GM18867 (cell line): ENCODE measurements at regions not wholly inside any gene's neighbourhood (a gene's known extent, or its start where the extent isn't known, plus 50 kb on each side); places are given as distances from the start of the nearest gene placed in this dataset.
"Not testable (repeated sequence)": the region's sequence is repeated elsewhere in the genome, so short reads cannot be mapped to it uniquely, and the experiment has no call there.

ENCODE experiments used
- ATAC-seq: cut with Tn5 transposase; IDR thresholded peaks from one replicate; pipeline ENCODE4 v1.9.1; 2021; ENCODE audit warnings: mild to moderate bottlenecking, moderate library complexity; ENCODE audit not compliant: unreplicated experiment

DNA sequence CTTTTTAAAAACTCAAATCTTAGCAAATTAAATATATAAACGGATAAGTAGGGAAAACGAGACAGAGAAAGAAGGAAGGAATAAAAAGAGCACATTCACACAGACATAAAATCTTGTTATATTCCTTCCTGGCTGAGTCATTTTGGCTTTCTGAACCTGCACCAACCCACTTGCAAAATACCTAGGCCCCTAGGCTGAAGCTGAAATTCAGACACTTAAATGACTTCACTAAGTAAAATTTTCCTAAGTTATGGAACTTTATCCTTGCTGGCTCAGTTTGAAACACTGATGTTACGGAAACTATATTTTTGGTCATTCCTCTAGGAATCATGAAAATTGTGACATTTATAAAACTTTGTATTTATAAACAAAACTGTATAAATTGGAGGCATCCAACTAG lies 462.8 kb upstream of the NFIA start:
- no peak for ATAC-seq

DNA sequence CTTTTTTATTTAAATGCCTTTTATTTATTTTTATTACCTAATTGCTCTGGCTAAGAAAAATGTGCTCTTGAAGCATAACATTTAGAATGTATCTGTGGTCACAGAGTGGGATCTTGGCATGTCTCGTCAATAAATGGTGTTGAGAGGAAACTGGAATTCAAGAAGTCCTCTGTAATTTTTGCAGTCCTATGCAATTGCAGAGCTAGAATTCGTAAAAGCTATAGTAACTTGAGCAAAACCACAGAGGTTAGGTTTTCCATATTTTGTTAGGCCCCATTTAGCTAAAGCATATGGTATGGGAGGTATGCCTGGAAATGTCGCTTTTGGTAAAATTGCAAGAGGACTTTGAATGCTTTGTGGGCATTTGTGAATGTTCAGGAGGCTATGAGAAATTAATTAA lies 466.7 kb upstream of the NFIA start:
- no peak for ATAC-seq

DNA sequence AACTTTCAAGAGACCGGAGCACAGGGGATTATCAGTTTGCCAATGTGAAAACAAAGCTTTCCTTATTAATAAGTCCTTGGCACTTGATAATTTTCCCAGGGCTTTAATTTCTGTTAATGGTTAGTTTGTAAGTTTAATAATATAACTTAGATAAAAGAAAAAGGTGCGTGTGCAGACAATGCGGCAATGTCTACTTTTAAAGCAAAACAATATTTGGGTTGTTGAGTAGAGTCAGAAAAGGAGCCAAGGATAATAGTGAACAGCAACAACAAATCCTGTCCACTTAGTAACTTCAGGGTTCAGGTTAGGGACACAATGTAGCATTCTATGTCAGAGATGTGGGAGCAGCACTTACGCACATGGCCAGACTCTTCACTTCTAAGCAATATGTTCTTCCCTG lies 469.6 kb upstream of the NFIA start:
- ATAC-seq = no peak

DNA sequence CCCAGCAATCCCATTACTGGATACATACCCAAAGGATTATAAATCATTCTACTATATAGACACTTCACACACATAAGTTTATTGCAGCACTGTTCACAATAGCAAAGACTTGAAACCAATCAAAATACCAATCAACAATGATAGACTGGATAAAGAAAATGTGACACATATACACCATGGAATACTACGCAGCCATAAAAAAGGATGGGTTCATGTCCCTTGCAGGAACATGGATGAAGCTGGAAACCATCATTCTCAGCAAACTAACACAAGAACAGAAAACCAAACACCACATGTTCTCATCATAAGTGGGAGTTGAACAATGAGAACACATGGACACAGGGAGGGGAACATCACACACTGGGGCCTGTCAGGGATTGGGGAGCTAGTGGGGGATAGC lies 475.4 kb upstream of the NFIA start:
- ATAC-seq = not testable (repeated sequence)

DNA sequence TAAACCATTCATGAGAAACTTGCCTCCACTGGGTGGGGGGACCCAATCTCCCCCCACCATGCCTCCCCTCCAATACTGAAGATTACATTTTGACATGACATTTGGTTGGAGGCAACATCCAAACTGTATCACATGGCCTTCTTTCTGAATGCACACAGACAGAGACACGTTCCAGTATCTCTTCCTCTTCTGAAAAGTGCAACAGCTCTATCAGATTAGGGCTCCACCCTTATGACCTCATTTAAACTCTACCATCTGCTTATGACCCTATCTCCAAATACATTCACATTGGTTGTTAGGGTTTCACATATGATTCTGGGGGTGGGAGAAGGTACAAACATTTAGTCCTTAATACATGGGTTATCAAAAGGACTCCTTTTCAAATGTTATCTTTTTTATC lies 481.8 kb upstream of the NFIA start:
- no peak for ATAC-seq

DNA sequence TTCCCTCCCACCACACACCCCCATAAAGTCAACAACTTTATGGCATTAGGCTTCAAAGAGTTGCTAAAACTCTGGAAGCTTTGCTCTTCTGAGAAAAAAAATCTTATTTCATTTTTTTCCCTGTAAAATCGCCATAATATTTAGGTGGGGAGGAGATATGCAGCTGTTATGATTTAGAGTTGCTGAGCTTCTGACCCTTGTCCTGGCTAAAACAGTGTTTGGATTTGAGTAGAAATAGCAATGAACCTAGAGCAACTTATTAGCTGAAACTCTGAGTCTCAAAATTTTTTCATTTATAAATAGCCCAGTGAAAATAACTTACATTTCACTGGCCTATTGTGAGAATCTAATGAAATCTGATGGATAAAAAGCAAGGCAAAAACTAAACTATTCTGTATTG lies 482.8 kb upstream of the NFIA start:
- no peak for ATAC-seq

DNA sequence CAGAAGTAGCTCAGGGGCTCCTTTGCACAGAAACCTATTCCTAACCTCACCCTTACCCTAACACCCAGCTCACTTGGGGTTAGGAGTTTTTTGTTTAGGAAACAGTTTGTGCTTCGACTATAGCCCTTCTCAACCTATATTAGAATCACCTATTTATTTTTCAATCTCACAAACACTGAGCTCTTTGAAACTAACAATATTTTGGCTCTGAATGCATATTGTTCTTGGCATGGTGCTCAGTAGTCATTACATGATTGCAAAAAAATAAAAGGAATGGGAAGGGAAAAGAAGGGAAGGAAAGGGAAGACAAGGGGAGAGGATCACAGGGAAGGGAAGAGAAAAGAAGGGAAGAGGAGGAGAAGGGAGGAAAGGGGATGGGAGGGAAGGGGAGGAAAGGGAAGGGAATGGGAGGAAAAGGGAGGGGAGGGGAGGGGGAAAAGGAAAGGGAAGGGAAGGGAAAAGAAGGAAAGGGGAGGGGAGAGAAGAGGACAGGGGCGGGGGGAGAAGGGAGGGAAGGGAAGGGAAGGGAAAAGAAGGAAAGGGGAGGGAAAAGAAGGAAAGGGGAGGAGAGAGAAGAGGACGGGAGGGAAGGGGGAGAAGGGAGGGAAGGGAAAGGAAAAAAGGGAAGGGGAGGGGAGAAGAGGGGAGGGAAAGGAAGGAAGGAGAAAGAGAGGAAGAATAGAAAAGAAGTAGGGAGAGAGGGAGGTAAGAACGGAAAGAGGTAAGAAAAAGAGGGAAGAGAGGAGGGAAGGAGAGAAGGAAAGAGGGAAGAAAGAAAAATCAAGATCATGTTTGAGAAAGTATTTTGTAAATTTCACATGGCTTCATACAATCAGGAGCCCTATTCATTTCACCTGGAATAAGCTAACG lies 484.1 kb upstream of the NFIA start:
- no peak for ATAC-seq

DNA sequence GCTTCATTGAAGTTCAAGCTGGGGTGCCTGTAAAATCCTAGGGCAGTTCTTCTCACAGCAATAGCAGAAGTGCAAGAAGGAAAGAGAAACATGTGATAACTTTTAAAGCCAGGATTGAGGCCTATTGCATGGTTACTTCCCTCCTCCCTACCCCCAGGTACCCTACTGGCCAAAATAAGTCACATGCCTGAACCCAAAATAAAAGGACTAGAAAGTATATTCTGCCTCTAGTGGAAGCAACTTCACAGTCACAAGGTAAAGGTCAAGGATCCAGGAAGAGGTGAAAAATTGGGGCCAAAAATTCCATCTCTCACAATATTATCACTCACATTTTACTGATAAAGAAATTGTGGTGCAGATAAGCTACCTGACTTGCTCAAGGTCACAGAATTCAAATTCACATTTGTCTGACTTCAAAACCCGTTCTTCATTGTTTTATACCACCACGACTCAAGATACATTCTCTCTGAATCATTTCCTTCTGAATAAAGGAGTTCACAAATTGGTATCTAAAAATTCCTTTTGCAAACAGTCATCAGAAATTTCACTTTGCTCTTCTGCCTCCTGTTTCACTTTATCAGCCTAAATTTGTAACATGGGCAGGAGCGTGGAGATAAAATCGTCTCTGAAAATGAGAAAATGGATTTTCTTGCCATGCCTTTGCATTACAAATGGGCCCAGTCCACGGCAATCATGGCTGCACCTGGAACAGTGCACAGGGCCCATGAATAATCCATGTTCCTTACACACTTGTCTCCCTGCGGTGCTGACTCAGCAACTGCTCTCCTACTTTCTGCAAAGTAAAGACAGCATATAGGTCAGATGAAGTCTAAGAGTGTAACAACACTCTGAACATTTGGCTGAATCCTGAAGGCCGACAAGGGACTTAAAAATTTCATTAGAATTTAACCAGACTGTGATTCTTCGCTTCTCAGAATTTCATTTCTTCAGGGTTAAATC lies 485.3 kb upstream of the NFIA start:
- ATAC-seq = no peak

DNA sequence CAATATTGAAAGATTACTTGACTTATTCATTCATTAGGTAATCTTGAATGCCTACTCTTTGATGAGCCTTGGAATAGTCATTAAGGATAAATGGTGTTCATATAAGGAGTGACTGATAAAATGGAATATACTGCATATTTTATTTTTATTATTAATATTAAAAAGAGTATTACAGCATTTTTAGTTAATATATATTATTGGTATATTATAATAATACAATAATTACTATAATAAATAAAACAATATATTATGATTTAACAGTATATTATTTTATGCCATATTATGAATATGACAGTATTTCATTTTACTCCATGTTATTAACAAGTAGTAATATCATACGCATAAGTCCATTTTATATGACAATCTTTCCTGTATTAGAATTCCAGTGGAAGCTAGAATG lies 490.8 kb upstream of the NFIA start:
- ATAC-seq = no peak

DNA sequence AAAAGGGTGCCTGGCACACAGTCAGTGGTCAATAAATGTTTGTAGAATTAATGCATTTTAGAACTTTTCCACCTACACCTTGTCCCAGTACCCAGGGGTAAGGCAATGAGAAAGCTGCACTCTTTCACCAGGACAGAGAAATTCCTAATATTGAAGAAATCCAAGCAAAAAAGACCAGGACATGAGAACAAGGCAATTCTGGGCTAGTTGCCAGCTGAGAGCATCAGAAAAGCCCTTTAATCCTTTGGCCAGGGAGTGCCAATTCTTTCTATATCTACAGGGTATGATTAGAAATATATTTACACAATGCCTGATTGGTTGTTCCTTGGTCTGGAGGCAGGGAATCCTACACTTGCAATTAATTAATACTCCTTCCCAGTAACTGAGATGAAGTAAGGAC lies 492.4 kb upstream of the NFIA start:
- ATAC-seq = no peak

DNA sequence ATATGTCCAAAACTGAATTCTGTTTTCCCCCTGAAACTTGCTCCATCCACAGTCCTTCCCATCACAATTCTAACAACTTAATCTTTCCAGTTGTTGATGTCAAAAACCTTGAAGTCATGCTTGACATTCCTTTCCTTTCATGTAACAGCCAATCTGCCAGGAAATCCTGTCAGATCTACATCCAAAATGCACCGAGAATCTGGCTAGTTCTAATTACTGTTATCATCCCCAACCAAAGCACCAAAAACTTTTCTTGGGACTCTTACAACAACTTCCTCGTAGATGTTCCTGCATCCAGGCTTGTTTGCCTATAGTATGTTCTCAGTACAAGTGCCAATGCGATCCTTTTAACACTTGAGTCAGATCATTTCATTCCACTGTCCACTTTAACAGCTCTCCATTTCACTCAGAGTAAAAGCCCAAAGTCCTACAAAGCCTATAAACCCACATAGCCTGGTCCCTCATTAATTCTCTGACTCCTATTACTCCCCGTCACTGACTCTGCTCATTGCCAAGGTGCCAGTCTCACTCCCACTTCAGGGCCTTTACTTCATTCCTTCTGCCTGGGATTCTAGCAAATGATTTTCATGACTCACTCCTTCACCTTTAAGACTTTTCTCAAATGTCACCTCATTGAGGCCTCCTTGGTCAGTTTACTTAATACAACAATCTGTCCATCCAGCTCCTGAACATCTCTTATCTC lies 493.2 kb upstream of the NFIA start:
- no peak for ATAC-seq

DNA sequence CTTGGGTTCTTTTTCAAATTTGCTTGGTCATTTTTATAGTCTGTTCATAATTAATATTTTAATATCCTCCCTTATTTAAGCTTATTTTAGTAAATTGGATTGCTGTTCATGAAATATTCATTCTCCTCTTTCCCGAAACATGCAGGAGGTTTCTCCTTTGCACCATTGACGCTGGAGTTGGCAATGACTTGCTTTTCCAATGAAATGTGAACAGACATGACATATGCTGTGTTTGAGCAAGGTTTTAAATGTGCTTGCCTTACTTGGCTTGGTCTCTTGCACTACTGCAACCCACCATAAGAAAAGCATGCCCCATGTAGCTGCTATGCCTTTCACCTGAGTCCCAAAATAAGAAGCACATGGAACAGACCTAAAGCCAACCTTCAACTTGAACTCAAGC lies 498.0 kb upstream of the NFIA start:
- ATAC-seq = no peak

DNA sequence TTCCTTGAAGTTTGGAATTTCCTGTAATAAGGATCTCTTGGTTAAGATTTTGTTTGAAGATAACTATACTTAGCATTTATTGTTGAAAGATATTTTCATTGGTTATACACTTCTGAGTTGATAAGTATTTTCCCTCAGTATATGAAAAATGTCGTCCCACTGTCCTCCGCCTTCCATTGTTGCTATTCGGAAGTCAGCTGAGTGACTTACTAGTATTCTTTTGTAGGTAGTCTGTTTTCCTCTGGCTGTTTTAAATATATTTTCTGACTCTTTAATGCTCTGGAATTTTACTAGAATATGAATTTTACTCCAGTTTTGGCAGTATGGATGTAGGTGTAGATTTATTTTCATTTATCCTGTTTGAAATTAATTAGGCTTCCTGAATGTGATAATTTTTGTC lies 498.7 kb upstream of the NFIA start:
- ATAC-seq = no peak

DNA sequence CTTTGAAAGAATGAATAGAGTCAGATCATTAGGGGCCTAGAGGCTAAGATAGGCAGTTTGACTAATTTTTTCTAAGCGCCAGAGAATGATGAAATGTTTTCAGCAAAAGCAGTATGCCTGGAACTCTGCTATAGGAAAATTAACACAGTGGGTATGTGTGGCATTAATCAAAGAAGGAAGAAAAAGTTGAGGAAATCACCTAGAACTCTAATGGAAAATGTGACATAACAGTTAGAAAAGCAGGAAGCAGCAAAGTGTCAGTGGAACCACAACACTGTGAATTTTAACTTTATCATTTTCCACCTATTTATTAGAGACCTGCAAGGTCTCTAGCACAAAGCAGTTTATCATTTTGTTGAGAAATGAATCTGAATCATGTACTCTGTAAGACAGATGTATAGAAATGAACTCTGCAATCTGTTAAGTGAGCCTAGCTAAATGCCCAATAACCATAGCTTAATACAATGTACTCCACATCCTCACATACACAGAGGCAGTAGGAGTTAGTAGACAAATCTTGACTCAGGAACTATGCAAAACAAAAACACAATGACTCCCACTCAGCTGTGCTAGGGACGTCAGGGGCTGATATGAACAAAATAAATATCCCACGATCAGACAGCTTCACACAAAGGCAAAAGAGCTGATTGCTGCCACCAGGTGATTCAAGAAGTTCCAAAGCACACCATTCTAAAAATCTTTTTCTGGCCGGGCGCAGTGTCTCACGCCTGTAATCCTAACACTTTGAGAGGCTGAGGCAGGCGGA lies 500.7 kb upstream of the NFIA start:
- ATAC-seq = no peak

DNA sequence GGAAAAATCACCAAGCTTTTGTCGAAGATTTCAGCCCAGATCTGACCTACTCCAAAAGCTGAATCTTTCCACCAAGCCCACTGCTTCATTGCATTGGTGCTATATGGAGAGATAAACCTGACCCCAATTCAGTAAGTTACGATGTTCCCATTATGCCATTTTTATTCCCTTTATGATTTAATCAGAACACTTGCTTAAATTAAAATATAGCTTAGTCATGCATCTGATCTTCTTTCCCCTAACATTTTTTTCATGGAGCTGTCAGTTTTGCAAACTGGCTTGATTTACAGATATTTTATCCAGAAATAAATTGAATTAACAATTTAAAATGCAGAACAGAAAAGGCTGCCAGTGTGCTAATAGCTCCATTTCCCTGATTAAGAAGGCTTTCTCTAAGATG lies 503.5 kb upstream of the C1orf87 start:
- ATAC-seq = no peak

DNA sequence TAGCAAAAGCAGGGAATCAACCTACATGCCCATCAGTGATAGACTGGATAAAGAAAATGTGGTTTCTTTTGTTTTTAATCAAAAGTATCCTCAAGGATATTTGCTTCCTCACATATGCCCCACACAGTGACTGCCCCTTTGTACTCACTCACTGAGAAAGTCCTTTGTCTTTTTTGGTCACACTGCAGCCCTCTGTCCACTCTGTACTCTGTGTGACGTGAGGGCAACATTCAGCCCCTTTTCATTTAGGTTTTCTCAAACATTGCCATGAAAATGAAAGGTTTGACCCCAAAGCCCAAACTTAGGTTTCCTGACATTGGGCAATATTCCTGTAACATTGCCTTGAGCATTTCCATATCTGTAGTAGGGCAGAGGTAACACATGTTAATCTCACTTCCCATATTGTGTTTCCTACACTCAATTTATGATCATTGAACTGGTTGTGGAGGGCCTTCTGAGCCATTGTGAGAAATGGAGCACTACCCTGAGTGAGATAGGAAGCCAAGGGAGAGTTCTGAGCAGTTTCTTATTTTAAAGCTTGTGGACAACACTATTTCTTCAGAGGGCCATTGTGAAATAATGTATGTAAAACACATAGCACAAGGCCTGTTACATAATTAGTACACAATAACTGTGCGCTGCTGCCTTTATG lies 501.9 kb upstream of the C1orf87 start:
- no peak for ATAC-seq

DNA sequence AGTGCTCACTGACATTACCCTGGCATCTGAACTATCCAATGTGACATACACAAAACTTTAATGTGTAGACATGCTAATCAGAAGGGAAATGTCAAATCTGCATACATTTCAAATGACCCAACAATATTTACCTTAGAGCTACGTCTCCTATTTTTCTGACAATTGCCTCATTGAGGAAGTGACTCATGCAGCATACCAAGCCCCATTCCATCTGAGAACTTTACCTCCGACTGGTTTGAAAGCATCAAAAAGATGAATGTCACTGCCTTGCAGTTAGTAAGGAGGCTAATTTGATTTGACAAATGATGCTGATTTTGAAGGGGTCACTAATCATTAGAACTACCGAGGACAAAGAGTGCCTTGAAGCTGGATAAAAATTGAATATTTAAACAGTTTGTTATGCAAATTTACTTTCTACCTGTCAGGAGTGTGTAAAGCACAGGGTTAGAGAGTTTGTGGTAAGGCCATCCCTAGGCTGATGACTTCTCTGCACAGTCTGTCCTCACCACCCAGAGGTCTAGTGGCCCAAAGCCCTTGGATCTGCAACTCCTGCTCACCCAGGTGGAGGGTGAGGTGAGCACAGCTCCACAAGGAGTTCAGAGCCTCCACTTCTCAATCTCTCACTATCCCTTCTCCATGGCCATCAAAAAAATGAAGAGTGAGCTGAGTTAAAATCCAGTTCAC lies 500.3 kb upstream of the C1orf87 start:
- ATAC-seq = no peak

DNA sequence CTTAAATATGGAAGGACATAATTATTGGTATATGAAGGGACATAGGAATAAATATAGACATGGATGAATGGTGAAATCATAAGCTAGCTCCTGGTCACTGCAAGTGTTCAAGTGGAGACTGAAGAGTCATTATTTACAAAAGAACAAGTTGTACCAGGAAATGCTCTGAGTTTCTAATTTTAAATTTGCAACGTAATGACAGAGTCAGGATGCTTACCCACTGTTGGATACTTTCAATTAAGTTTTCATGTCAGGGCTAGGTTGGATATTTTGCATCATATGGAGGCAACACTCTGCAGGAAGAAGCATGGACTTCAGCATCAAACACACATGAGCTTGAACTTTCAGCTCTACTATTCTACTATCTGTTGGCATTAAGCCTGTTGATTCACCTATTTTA lies 499.6 kb upstream of the C1orf87 start:
- no peak for ATAC-seq

DNA sequence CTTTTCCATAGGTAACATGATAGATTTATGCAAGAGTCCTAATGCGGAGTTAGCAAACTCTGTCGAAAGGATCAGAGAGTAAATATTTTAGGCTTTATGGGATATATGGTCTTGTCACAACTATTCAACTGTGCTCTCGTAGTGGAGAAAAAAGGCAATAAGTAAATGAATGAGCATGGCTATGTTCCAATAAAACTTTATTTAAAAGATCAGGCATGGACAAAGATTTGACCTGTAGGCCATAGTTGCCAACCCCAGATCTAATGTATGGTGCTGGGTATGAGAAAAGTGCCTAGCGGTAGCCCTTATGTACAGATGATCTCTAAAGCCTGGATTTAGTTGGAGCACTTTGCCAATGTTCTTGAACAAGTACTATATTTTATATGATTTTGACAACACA lies 498.8 kb upstream of the C1orf87 start:
- no peak for ATAC-seq

DNA sequence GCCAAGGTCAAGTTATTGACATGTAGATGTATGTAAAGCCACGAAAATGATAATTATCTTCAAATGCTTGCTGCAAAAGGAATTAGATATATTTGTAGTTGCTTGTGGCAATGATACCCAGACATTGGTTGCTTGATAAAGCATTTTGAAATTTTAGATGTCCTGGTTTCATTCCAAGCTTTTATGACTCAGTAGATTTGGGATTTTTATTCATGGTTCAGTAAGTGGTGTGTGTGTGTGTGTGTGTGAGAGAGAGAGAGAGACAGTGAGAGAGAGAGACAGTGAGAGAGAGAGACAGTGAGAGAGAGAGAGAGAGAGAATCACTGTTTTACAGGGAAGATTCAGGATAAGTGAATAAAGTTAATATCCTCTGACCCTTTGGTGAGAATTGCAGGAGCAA lies 498.2 kb upstream of the C1orf87 start:
- ATAC-seq = no peak
